Chondrocyte (in vitro differentiated cells): ENCODE measurements at regions not wholly inside any gene's neighbourhood (a gene's known extent, or its start where the extent isn't known, plus 50 kb on each side); places are given as distances from the start of the nearest gene placed in this dataset.

ENCODE experiments used
- DNase-seq: peaks from one replicate; pipeline ENCODE4 v3.0.0; 2021; ENCODE audit warnings: mixed read lengths, low spot score
- H3K27ac Mint-ChIP-seq: one replicate; pipeline ENCODE4 v1.8.0; 2021; ENCODE audit warnings: mild to moderate bottlenecking, moderate library complexity, mixed read lengths; ENCODE audit not compliant: unreplicated experiment
- H3K27me3 Mint-ChIP-seq: 2 replicates; pipeline ENCODE4 v1.8.0; 2021; ENCODE audit warnings: low read depth, mixed read lengths
- H3K36me3 Mint-ChIP-seq: 2 replicates; pipeline ENCODE4 v1.8.0; 2021; ENCODE audit warnings: low read depth, mixed read lengths
- H3K4me1 Mint-ChIP-seq: 2 replicates; pipeline ENCODE4 v1.8.0; 2021; ENCODE audit warnings: low read depth, mild to moderate bottlenecking, mixed read lengths
- H3K4me3 Mint-ChIP-seq: one replicate; pipeline ENCODE4 v1.8.0; 2021; ENCODE audit warnings: mild to moderate bottlenecking, moderate library complexity, mixed read lengths; ENCODE audit not compliant: unreplicated experiment
- H3K9me3 Mint-ChIP-seq: 2 replicates; pipeline ENCODE4 v1.8.0; 2021; ENCODE audit warnings: low read depth, mixed read lengths
- TF ChIP-seq, protein P1 (sequence below): fragments of 200-600 bp; sonication (generic); IDR thresholded peaks from 2 replicates; pipeline ENCODE4 v1.5.0; 2021; ENCODE audit warnings: antibody characterized with exemption, mild to moderate bottlenecking, moderate library complexity

DNA sequence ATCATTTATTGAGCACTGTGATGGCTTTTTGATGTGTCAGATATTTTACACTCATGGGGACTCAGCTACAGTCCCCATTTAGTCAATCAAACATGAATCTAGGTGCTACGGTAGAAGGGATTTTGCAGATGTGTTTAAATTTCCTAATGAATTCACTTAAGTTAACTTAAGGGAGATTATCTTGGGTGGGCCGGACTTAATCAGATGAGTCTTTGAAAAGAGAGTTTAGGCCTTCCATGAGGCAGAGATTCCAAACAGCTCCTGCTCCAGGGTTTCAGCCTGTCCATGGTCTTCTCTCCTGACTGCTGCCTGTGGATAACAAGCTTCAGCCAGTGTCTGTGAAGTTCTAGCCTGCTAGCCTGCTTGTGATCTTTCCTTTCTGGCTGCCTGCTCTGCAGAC, 202.4 kb downstream of the IDS start:
- Mint-ChIP-seq H3K4me3 (no peak overlapping the region), H3K4me1 (peaks cover 6% of the 10 kb centered on the region), H3K27me3 (no peaks in the 10 kb centered on the region), H3K36me3 (no peaks in the 10 kb centered on the region), H3K9me3 (peaks cover 9% of the 10 kb centered on the region), H3K27ac (no peak overlapping the region)
- TF ChIP-seq, protein P1, sequence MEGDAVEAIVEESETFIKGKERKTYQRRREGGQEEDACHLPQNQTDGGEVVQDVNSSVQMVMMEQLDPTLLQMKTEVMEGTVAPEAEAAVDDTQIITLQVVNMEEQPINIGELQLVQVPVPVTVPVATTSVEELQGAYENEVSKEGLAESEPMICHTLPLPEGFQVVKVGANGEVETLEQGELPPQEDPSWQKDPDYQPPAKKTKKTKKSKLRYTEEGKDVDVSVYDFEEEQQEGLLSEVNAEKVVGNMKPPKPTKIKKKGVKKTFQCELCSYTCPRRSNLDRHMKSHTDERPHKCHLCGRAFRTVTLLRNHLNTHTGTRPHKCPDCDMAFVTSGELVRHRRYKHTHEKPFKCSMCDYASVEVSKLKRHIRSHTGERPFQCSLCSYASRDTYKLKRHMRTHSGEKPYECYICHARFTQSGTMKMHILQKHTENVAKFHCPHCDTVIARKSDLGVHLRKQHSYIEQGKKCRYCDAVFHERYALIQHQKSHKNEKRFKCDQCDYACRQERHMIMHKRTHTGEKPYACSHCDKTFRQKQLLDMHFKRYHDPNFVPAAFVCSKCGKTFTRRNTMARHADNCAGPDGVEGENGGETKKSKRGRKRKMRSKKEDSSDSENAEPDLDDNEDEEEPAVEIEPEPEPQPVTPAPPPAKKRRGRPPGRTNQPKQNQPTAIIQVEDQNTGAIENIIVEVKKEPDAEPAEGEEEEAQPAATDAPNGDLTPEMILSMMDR, result no peak
- DNase-seq, result no peak

DNA sequence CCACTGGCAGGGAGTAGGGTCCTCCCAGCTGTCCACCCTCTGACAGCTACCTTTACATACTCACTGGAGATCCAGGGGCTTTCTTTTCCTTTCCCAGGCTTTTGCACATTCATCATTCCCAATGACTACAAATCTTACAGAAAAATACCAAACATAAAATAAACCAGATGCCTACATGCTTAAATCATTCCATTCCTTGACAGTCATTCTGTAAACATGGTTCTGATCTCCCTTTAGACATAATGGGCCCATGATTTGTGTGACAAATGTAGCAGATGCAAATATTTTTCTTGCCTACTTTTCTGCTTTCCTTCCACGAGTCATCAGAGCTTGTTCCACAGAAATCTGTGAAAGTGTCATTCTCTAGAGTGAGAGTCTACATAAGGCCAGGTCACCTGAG, 207.0 kb downstream of the IDS start:
- no peaks in the 10 kb centered on the region for H3K36me3 Mint-ChIP-seq
- H3K9me3 Mint-ChIP-seq, result peaks cover 7% of the 10 kb centered on the region
- peak overlapping the region; percentile 83 for H3K27ac Mint-ChIP-seq
- TF ChIP-seq, protein P1, result no peak
- no peaks in the 10 kb centered on the region for H3K27me3 Mint-ChIP-seq
- DNase-seq, result no peak
- peaks cover 6% of the 10 kb centered on the region for H3K4me1 Mint-ChIP-seq
- H3K4me3 Mint-ChIP-seq, result no peak overlapping the region

DNA sequence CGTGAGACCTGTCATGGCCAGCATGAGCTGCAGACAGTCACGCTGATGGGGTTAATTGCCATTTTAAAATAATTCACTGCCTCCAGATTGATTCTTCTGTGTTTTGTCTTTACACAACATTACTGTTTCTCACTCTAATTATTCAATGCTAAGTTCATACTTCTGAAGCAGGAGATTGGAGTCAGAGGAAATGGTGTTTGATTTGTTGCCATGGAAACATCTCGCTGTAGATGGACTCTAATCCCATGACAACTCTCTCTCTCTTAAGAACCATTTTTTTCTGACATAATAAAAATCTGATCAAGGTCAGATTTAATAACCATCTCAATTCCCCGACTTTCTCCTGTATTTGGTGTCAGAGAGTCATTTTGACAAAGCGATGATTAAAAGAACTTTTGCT, 209.0 kb downstream of the IDS start:
- Mint-ChIP-seq H3K4me3 (no peak overlapping the region), H3K27me3 (no peaks in the 10 kb centered on the region), H3K27ac (no peak overlapping the region), H3K4me1 (peaks cover 6% of the 10 kb centered on the region), H3K9me3 (peaks cover 3% of the 10 kb centered on the region), H3K36me3 (no peaks in the 10 kb centered on the region)
- TF ChIP-seq, protein P1, result no peak
- DNase-seq, result no peak

DNA sequence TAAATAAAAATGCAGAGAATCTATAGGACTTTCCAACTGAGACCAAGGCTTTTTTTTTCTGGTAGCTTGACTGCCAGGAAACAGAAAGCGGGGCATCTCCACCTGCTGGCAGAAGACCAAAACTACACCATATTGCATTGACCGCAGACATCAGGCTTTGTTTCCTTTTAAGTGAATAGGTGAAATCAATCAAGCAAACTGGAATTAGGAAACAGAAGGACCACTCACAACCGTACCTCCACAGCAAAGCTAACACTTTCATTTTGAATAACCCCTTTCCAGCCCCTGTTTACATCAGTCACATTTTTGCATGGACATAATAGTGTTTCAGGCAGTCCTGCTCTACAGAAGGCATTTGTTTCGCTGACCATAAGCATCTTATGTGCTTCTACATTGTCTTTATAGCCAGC, 218.2 kb downstream of the IDS start:
- peaks cover 11% of the 10 kb centered on the region for H3K9me3 Mint-ChIP-seq
- no peak overlapping the region for H3K4me3 Mint-ChIP-seq
- H3K4me1 Mint-ChIP-seq, result peaks cover 6% of the 10 kb centered on the region
- no peak overlapping the region for H3K27ac Mint-ChIP-seq
- no peaks in the 10 kb centered on the region for H3K36me3 Mint-ChIP-seq
- no peaks in the 10 kb centered on the region for H3K27me3 Mint-ChIP-seq
- DNase-seq, result no peak
- TF ChIP-seq, protein P1, result peak; percentile 88

DNA sequence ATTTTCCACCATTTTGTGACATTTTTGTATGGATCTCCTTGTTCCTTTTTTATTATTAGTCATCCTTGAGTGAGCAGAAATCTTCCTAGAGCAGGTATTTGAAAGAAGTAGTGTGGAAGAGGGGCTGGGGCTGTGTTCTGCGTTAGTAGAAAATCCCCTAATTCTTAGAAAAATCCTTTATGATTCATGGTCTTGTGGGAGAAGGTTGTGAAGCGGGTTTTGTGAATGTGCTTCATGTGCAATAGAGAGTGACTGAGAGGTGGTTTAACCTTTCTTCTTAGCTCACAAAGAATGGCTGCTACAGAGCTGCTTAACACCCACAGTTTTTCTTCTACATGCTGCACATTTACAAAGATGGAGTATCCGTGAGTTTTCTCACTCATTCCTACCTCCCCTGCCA, 220.5 kb downstream of the IDS start:
- peaks cover 11% of the 10 kb centered on the region for H3K9me3 Mint-ChIP-seq
- peaks cover 6% of the 10 kb centered on the region for H3K4me1 Mint-ChIP-seq
- no peaks in the 10 kb centered on the region for H3K27me3 Mint-ChIP-seq
- DNase-seq, result no peak
- no peak overlapping the region for H3K4me3 Mint-ChIP-seq
- no peak overlapping the region for H3K27ac Mint-ChIP-seq
- TF ChIP-seq, protein P1, result no peak
- H3K36me3 Mint-ChIP-seq, result no peaks in the 10 kb centered on the region
